SK-N-SH (cell line): ENCODE measurements at regions not wholly inside any gene's neighbourhood (a gene's known extent, or its start where the extent isn't known, plus 50 kb on each side); places are given as distances from the start of the nearest gene placed in this dataset.

Experiments
- EZH2phosphoT487 ChIP-seq: fragments of 200-600 bp; sonication (generic); IDR thresholded peaks from 2 replicates; pipeline ENCODE4 v1.6.1; 2017; ENCODE audit warnings: low read depth, mixed run types, mild to moderate bottlenecking, antibody characterized with exemption, moderate library complexity, borderline replicate concordance
- RAD21 ChIP-seq: IDR thresholded peaks from 2 replicates; pipeline ENCODE4 v1.6.1; 2012; ENCODE audit warnings: mild to moderate bottlenecking, low read length
- RXRA ChIP-seq: IDR thresholded peaks from 2 replicates; pipeline ENCODE4 v1.4.0; 2012; ENCODE audit warnings: low read depth, mild to moderate bottlenecking, borderline replicate concordance
- SMC3 ChIP-seq: IDR thresholded peaks from 2 replicates; pipeline ENCODE4 v1.6.1; 2012; ENCODE audit warnings: low read depth, low read length, improper control_type of control experiment
- TF ChIP-seq, protein P1 (sequence below): IDR thresholded peaks from 2 replicates; pipeline ENCODE4 v1.4.0; 2012; ENCODE audit warnings: low read depth
- TF ChIP-seq, protein P2 (sequence below): fragments of 150-350 bp; IDR thresholded peaks from 2 replicates; pipeline ENCODE4 v1.6.1; 2016; ENCODE audit warnings: mild to moderate bottlenecking, low read depth, low read length
- TF ChIP-seq, protein P3 (sequence below): fragments of 200-600 bp; sonication (generic); IDR thresholded peaks from 2 replicates; pipeline ENCODE4 v1.6.1; 2017; ENCODE audit warnings: antibody characterized with exemption, mild to moderate bottlenecking, moderate library complexity

DNA sequence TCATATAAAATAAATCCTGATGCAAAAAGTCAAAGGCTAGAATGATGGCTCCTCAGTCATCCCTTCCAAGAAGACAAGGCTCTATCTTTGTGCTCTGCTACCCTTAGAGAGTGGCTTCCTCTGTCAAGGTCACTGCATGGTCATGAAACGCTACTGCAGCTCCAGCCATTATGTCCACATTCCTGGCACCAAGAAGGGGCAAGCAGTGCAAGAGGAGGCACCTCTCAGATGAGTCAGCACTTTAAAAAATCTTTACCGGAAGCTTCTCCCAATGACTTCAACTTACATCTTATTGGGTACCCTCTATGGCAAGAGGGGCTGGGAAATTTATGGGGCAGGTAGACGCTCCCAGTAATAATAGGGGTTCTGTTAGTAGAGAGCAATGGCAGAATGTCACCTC lies 129.5 kb upstream of the CPEB4 start:
- TF ChIP-seq RXRA, result no peak
- TF ChIP-seq SMC3, result no peak
- TF ChIP-seq, protein P1, sequence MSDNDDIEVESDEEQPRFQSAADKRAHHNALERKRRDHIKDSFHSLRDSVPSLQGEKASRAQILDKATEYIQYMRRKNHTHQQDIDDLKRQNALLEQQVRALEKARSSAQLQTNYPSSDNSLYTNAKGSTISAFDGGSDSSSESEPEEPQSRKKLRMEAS, result no peak
- no peak for TF ChIP-seq EZH2phosphoT487
- TF ChIP-seq, protein P2, sequence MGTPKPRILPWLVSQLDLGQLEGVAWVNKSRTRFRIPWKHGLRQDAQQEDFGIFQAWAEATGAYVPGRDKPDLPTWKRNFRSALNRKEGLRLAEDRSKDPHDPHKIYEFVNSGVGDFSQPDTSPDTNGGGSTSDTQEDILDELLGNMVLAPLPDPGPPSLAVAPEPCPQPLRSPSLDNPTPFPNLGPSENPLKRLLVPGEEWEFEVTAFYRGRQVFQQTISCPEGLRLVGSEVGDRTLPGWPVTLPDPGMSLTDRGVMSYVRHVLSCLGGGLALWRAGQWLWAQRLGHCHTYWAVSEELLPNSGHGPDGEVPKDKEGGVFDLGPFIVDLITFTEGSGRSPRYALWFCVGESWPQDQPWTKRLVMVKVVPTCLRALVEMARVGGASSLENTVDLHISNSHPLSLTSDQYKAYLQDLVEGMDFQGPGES, result no peak
- TF ChIP-seq RAD21, result no peak
- TF ChIP-seq, protein P3, sequence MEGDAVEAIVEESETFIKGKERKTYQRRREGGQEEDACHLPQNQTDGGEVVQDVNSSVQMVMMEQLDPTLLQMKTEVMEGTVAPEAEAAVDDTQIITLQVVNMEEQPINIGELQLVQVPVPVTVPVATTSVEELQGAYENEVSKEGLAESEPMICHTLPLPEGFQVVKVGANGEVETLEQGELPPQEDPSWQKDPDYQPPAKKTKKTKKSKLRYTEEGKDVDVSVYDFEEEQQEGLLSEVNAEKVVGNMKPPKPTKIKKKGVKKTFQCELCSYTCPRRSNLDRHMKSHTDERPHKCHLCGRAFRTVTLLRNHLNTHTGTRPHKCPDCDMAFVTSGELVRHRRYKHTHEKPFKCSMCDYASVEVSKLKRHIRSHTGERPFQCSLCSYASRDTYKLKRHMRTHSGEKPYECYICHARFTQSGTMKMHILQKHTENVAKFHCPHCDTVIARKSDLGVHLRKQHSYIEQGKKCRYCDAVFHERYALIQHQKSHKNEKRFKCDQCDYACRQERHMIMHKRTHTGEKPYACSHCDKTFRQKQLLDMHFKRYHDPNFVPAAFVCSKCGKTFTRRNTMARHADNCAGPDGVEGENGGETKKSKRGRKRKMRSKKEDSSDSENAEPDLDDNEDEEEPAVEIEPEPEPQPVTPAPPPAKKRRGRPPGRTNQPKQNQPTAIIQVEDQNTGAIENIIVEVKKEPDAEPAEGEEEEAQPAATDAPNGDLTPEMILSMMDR, result no peak
